Right atrium auricular region (tissue), 2 donors: ENCODE measurements at regions not wholly inside any gene's neighbourhood (a gene's known extent, or its start where the extent isn't known, plus 50 kb on each side); places are given as distances from the start of the nearest gene placed in this dataset.

ENCODE experiments used
- DNase-seq: peaks from one replicate; pipeline ENCODE4 v3.0.0-alpha.2; 2019; ENCODE audit warnings: low spot score
- H3K27ac ChIP-seq, 2 donors: fragments of 200-600 bp; sonication (generic); 1 replicate in 1 of 2; 2 replicates in 1 of 2; pipeline ENCODE4 v1.5.1; 2016 to 2019
- H3K27me3 ChIP-seq, 2 donors: fragments of 200-600 bp; sonication (generic); one replicate each; pipeline versions ENCODE4 v1.5.1 to v1.6.0; 2017 to 2019
- H3K36me3 ChIP-seq: fragments of 200-600 bp; sonication (generic); one replicate; pipeline ENCODE4 v1.5.1; 2016
- H3K4me1 ChIP-seq, 2 donors: fragments of 200-600 bp; sonication (generic); one replicate each; pipeline versions ENCODE4 v1.5.1 to v1.6.0; 2017 to 2019
- H3K4me3 ChIP-seq, 2 donors: fragments of 200-600 bp; sonication (generic); 1 replicate in 1 of 2; 2 replicates in 1 of 2; pipeline ENCODE4 v1.5.1; 2017 to 2019; ENCODE audit warnings: mild to moderate bottlenecking in 1 of 2, moderate library complexity in 1 of 2
- H3K9me3 ChIP-seq, 2 donors: fragments of 200-600 bp; sonication (generic); one replicate each; pipeline ENCODE4 v1.5.1; 2019
- CTCF ChIP-seq, 2 donors: fragments of 200-600 bp; sonication (generic); IDR thresholded peaks; one replicate each; pipeline ENCODE4 v1.5.1; 2019; ENCODE audit warnings: antibody characterized with exemption in 2 of 2

GRCh38 chr5:66246608-66247007, 102.5 kb downstream of the SREK1 start:
- Histone ChIP-seq H3K27ac (no peak overlapping the region), H3K4me1 (no peaks in the 10 kb centered on the region), H3K36me3 (no peaks in the 10 kb centered on the region), H3K4me3 (no peak overlapping the region), H3K9me3 (no peaks in the 10 kb centered on the region), H3K27me3 (no peaks in the 10 kb centered on the region)
- no peak for DNase-seq
- no peak for TF ChIP-seq CTCF (IDR thresholded peaks at IDR 0.05)

- H3K4me3 ChIP-seq: no peak overlapping the region
- no peak for TF ChIP-seq CTCF (IDR thresholded peaks at IDR 0.05)
- H3K36me3 ChIP-seq: no peaks in the 10 kb centered on the region
- H3K27me3 ChIP-seq: no peaks in the 10 kb centered on the region
- H3K4me1 ChIP-seq: no peaks in the 10 kb centered on the region
- H3K9me3 ChIP-seq: no peaks in the 10 kb centered on the region
- H3K27ac ChIP-seq: no peak overlapping the region
- DNase-seq: no peak
Observed at GRCh38 chr5:66247176-66247960, 103.3 kb downstream of the SREK1 start.

GRCh38 chr5:66248874-66249273, 104.8 kb downstream of the SREK1 start:
- DNase-seq: no peak
- Histone ChIP-seq H3K4me1 (no peaks in the 10 kb centered on the region), H3K4me3 (no peak overlapping the region), H3K9me3 (no peaks in the 10 kb centered on the region), H3K27me3 (no peaks in the 10 kb centered on the region), H3K36me3 (no peaks in the 10 kb centered on the region), H3K27ac (no peak overlapping the region)
- no peak for TF ChIP-seq CTCF (IDR thresholded peaks at IDR 0.05)

GRCh38 chr5:66249920-66250319, 105.8 kb downstream of the SREK1 start:
- Histone ChIP-seq H3K36me3 (no peaks in the 10 kb centered on the region), H3K27ac (no peak overlapping the region)

GRCh38 chr5:66252849-66253248, 108.7 kb downstream of the SREK1 start:
- TF ChIP-seq CTCF (IDR thresholded peaks at IDR 0.05): no peak
- Histone ChIP-seq H3K9me3 (no peaks in the 10 kb centered on the region), H3K4me3 (no peak overlapping the region), H3K27me3 (no peaks in the 10 kb centered on the region), H3K36me3 (no peaks in the 10 kb centered on the region), H3K4me1 (no peaks in the 10 kb centered on the region), H3K27ac (no peak overlapping the region)
- no peak for DNase-seq

More at GRCh38 chr5:66249920-66250319, 105.8 kb downstream of the SREK1 start:
- DNase-seq: no peak
- Histone ChIP-seq H3K27me3 (no peaks in the 10 kb centered on the region), H3K4me3 (no peak overlapping the region), H3K4me1 (no peaks in the 10 kb centered on the region), H3K9me3 (no peaks in the 10 kb centered on the region)
- no peak for TF ChIP-seq CTCF (IDR thresholded peaks at IDR 0.05)

GRCh38 chr5:66255714-66256113, 111.6 kb downstream of the SREK1 start:
- no peaks in the 10 kb centered on the region for H3K9me3 ChIP-seq
- no peak for TF ChIP-seq CTCF (IDR thresholded peaks at IDR 0.05)
- H3K27ac ChIP-seq: no peak overlapping the region
- H3K4me3 ChIP-seq: no peak overlapping the region
- H3K36me3 ChIP-seq: no peaks in the 10 kb centered on the region
- no peaks in the 10 kb centered on the region for H3K27me3 ChIP-seq
- no peaks in the 10 kb centered on the region for H3K4me1 ChIP-seq
- DNase-seq: no peak
